ENCODE measurements at regions not wholly inside any gene's neighbourhood (a gene's known extent, or its start where the extent isn't known, plus 50 kb on each side); places are given as distances from the start of the nearest gene placed in this dataset.

DNA sequence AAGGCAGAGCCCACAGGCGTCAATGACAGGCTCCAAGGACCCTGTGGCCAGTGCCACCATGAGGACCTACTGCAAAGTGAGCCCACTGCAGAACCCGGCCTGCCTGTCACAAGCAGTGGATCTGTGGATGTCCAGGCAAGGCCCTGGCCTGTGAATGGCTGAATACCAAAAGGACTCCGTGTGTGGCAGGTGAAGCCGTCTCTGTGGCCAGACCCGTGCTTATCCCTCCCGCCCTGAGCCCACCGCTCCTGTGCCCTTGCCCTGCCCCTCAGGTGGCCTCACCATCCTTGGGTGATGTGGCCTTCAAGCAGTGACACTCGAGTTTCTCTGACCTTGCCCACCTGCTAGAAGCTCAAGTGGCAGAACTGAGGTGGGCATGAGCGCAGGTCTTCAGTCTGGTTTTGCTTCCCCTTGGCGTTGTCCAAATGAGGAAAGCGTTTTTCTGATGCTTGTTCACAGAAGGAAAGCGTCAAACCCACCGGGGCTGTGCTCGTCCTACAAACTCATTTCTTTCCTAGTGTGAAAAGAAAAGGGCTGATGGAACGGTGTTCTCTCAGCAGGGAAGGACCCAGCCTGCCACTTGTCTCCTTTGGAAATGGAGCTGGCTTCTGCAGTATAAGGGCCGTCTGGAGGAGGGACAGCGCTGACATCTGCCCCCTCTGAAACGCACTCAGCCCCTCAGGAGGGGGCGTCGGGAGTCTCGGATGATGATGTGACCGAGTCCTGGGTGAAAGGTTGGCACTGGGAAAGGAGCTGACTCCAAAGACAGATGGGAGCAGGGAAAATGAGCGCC is 377.7 kb upstream of the IRX4 start:
- no peak for DNase-seq (ENCODE audit: low read depth)

DNA sequence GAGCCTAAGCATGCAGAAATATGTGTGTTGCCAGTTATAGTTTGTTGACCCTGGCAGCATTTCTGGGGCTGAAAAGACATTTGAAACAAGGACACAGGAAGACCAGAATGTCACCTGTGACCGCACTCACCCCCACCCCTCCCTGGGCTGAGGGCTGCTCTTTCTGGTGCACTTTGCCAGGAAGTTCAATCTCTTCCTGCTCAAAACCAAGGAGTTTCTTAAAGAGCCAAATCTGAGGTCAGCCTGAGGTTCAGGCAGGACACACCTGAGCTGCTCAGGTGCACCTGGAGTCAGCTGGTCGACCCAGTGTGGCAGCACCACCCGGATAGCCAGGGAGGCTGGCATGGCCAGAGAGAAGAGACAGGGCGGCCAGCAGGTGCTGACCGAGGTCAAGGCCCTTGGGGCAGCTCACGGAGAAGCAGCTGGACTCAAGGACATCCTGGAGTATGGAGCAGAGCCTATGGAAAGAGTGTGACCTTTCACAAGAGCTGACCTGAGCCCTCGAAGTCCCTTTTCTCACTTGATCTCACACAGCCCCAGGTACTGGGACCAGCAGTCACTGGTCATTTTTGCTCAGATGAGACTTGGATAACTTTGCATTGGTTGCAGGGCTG is 376.9 kb upstream of the IRX4 start:
- DNase-seq (ENCODE audit: low read depth), result no peak

DNA sequence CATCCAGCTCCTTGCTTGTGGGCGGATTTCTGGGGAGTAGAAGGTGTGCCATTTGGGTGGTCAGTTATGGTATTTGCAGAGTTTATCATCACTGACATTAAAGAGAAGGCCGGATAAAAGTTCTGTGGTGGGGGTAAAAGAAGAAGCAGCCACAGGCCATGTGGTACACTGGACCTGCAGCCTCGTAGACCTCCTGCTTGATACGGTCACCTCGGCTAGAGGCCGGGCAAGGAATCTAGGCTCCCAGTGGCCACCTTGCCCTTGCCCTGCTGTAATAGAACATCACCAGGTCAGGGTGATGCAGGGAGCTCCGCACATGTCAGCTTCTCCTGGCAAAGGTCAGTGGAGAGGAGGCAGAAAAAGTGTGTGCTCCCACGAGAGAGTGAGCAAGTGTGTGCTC is 376.1 kb upstream of the IRX4 start:
- no peak for DNase-seq (ENCODE audit: low read depth)

DNA sequence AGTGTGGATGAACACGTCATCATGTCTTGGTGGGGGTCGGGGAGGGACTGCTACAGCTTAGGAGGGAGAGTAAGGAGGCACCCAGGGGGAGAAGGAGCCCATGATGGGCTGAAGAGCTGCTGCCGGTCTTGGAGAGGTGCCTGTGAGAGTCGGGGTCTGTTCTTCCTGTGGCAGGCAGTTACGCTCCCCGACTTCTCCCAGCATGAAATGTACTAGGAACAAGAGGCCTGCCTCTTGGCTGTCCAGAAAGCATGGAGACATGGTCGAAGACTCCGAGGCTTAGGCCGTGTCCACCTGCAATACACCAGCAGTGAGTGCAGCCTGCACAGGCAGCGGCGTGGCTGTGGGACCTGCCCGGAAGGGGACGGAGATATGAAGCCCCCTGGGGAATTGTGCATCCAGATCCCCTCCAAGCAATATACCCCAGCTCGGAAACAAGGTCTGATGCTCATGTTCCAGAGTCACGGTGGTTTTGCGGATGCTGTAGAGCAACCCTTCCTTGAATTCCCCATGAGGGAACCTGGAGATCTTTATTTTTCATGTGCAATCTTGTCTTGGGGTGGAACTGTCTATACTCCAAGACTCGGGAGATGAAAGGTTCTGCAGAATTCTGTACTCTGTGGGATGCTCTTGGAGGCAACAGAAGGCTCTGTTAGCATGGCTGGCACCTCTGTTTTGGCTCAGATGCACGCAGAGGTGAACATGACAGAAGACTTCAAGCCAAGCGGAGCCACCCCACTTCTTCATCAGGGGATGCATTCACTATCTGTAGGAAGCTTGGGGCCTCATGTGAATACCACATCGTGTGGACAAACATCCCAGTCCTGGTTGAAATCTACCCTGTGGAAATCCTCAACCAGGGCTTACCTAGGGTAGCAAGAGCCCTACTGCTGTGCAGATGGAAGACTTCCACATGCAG is 374.9 kb upstream of the IRX4 start:
- no peak for DNase-seq (ENCODE audit: low read depth)

DNA sequence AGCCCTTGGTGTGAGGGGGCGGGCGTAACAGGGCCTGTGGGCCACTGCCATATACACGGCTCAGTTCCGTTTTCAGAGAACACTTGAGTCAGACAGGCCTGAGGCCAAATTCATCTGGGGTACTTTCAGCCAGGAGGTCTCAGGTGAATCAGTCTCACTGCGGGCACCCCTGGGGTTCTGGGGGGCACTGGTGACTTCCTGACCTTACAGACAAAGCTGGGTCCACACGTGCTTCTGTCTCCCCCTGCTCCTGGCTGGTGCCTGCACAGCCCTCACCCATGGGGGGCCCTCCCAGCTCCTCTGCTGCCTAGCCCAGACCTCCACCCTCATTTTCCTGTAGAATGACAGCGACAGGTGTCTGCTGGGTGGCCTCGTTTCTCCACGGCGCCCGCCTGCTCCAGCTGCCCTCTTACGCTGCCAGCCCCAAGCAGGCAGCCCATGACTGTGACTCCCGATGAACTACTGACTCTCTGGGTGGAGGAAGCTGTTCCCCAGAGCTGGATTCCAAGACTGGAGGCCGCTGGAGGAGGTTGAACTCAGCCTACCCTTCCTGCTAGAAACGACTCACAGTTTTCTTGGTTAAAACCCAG is 374.1 kb upstream of the IRX4 start:
- no peak for DNase-seq (ENCODE audit: low read depth)

DNA sequence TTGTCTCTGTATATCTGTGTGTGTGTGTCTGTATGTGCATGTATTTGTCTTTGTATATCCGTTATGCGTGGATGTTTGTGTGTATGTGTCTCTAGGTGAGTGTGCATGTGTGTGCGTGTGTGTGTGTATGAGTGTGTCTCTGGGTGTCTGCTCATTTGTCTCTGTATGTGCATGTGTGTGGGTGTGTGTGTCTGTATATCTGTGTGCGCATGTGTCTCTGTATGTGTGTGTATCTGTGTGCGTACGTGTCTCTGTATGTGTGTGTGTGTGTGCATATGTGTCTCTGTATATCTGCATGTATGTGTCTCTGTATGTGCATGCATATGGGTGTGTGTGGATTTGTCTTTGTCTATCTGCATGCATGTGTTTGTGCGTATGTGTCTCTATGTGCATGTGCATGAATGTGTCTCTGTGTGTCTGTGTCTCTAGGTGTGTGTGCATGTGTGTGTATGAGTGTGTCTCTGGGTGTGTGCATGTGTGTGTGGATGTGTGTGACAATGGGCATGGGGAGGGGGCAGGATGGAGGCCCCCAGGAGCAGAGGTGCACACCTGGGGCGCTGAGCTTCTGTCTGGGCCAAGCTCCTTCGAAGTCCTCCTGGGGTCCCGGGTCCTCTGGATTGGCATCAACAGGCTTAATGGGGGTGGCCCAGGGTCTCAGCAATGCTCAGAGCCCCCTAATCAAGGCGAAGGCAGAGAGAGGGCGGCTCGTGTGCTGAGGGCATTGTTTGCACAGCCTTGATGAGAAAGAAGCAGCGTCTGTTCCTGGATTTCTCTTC is 373.4 kb upstream of the IRX4 start:
- DNase-seq (ENCODE audit: low read depth), result no peak

DNA sequence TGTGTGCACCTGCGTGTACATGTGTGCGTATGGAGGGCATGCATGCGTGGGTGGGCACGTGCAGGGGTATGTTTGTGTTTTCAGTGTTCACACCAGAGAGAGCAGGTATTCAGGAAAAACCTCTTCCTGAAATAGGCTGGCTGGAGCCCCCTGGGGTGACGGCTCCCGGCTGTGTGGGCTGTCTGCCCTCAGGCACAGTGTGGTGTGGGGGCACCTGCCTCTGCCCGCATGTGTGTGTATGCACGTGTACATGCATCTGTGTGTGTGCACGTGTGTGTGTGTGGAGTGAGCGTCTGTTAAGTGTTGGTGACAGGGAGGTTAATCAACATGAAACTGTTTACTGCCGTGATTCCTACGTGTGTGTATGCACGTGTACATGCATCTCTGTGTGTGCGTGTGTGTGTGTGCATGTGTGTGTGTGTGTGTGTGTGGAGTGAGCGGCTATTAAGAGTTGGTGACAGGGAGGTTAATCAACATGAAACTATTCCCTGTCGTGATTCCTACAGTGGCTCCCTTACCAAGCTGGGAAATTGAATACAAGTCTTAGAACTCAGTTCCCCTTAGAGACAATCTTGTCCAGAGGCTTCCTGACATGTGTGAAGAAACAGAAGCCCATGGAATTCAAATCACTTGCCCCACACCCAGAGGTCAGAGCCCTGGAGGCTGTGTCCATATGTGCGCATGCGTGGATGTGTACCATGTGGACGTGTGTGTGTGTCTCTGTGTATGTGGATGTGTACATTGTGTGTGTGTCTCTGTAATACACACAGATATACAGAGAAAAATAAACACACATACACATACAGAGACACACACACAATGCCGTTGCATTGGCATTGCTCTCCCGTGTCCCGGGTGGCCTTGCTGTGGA is 372.4 kb upstream of the IRX4 start:
- DNase-seq (ENCODE audit: low read depth), result no peak

DNA sequence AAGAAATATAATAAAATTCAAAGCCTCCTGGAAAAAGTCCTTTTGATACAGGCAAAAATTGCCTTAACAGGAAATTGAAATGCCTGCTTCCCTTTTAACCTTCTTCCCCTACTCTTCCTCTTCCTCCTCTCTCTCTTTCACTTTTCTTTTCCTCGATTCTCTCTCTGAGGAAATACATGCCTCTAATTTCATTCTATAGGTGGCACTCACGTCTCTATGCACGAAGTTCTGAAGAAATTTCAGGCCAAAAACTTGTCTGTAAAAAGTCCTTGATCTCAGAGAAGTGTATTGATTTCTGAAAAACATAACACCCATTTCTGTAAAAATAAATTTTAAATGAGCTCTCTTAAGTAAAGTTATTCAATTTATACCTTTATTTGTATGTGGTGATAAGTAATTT is 371.7 kb upstream of the IRX4 start:
- DNase-seq (ENCODE audit: low read depth), result no peak

DNA sequence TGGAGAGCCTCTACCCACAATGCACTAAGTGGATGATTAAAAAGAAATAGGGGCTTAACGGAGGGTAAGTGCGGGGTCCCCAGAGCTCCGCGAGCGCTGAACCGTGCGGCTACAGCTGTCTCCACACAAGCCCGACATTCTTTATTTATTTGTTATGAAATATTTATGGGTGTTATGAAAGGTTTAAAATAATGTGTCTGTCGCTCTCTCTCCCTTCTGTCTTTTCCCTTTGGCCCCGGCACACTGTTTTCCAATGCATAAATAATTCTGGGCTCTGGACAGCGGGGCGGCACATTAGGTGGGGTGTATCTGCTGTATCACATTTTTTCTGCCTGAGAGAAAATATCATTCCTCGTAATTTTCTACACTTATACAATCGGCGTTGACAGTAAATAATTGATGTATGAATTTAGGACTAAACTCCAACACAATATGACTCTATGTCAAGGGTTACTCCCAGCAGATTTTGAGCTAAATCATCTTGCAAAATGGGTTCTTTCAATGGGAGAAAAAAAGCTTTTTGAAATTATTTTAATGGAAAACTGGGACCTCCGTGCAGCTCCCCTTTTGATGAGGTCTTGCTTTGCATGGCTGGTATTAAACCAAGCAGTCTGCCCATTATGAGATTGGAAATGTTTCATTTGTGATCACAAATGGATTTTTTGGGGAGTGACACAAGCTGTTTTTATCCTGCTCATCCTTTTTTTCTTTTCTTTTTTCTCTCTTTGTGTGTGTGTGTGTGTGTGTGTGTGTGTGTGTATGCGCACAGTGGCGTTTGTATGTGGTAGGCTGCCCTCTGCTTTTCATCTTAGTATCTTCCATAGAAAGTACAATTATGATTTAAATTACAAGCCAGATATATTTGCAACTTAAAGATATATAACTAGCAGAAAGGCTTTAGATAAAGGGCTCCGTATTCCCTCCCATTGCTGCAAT is 370.6 kb upstream of the IRX4 start:
- DNase-seq (ENCODE audit: low read depth), result no peak

DNA sequence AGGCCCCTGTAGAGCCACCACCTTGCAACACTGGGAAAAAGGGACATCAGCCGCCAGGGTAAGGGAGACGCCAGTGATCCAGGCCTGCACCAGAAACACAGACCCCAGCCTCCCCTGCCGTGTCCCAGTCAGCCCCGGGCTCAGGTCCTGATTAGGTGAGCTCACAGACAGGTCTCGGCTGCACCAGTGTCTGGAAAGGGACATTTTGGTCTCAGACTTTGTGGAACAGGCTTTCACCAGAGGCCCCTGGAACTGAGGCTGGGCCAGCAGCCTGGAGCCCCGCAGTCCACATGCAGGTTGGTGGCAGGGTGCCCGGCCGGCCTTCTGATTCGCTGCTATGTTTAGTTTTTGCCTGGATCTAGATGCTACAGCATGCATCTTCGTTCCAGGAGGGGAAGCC is 369.0 kb upstream of the IRX4 start:
- no peak for DNase-seq (ENCODE audit: low read depth)

DNA sequence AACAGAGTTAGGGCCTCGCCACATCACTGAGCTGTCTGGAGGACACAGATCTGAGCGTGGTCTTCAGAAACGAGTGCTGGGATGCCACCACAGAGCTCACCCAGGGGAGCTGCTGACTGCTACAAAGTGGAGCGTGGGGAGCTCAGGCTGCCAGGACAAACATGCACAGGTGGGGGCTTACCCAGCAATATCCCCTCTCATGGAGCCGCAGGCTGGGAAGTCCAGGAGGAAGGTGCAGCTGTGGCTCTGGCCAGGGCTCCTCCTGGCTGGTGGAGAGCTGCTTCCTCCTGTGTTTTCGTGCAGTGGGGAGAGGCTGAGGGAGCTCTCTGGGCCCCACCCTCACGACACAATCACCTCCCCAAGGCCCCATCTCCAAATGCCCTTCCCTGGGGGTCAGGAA is 368.6 kb upstream of the IRX4 start:
- no peak for DNase-seq (ENCODE audit: low read depth)

DNA sequence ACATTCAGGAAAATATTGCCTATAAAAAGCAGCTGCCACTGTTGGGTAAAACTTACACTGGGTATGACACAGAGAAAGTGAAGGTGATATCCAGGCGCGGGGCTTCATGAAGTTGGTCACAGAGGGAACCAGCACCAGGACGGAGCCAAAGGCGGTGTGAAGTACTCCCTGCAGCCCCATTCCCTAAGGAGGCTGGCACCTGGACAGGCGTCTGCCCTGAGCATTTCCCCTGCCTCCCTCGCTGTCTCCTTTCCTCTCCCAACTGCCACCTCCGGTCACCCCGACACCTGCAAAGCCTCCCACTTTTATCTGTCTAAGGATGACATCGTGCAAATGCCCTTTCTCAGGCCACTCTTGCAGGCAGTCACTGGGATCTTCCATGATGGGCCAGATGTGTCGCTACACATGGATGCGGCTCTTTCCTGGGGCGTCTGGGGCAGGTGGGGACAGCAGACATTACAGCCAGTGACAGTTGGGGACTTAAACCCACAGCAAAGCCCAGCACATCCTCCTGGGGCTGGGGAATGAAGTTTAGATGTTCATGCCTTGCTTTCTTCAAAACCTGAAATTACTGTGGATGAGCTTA is 367.7 kb upstream of the IRX4 start:
- no peak for DNase-seq (ENCODE audit: low read depth)

DNA sequence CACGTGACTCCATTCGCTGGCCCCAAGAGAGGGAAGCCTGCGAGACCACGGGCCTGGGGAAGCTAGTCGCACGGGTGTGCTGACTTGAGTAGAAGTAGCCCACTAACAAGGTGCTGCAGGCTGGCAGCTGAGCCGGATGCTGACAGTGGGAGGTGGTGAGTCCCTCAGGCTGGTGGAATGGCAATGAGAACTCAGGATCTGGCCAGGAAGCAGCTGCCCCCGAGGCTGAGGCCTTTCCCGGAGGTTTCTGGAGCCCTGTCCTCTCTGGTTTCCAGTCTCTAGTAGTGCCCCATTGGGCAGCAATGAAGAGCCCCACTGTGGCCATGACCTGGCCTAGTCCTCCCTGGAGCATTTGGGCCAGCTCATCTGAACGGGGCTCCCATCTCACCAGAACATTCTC is 366.7 kb upstream of the IRX4 start:
- no peak for DNase-seq (ENCODE audit: low read depth)

DNA sequence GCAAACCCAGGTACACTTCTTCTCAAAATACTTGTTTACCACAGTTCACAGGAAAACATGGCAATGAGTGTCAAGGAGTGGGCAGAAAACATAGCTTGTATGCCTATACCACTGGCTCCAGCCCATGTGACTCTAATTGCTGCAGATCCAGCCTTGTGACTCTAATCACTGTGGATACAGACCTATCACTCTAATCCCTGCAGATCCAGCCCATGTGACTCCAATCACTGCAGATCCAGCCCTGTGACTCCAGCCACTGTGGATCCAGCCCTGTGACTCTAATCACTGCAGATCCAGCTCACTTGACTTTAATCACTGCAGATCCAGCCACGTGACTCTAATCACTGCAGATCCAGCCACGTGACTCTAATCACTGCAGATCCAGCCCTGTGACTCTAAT is 366.3 kb upstream of the IRX4 start:
- DNase-seq (ENCODE audit: low read depth), result no peak

DNA sequence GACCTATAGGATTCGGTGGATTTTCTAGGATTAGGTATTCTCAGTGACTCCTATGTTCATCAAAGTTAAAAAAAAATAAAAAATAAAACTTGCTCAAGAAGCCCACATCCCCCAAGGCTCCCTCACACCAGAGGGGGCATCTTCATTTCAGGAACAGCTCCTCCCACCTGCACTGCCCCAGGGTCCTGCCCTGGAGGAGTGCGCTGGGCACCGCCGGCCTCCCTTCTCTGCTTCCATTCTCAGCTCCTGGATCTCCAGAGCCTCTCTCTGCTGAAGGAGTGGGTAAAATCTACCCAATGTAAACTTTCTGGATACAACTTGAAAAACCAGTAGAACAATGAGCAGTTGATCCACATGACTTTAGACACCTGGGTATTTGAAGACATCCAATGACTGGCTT is 359.8 kb upstream of the IRX4 start:
- DNase-seq (ENCODE audit: low read depth), result no peak

DNA sequence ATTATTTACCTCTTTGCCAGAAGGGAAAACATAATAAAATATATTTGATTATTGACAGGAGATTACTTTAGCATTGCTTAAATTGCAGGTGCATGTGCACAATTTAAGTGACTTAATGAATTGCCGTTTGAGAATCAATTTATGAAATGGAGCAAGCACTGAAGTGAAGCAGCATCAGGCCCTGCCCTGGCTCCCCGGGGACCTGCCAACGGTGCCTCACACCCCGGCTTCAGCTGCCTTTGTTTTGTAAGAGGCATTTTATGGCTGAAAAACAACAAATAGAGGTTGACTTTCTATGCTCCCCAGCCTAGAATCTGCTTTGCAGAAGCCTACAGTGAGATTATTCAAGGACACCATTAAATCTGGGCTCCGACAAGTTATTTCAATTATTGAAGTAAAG is 359.1 kb upstream of the IRX4 start:
- DNase-seq (ENCODE audit: low read depth), result no peak

DNA sequence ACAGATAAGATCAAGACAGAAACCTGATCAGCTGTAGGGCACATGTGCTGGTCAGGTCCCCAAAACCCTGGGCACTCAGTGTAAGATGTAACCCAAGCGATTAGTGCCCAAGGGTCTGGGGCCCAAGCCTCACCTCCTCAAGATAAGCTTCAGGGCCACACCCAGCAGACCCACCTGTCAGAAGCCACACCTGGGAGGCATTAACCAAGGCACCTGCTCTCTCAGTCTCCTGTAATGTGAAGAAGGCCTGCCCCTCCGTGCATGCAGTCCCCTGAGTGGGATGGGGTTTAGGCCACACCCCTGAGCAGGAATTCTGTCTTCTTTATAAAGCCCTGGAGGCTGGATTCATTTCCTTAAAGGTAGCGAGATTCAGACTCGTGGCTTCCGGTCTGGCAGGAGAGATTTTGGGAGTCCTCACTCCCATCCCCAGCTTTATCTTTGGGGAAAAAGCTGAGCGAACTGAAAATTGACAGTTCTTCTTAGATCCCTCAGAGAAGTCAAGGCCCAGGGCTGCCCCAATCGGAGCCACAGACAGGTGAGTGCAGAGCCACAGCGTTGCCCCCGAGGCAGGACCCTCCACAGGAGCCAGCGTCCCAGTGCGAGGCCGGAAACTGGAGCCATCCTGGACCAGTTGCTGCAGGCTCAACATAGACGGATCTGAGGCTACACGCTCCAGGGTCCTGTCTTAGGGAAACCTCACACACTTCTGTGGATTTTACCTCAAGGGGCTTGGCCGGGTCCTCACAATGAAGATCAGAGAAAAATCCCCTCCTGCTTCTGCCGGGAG is 357.6 kb upstream of the IRX4 start:
- DNase-seq (ENCODE audit: low read depth), result no peak

DNA sequence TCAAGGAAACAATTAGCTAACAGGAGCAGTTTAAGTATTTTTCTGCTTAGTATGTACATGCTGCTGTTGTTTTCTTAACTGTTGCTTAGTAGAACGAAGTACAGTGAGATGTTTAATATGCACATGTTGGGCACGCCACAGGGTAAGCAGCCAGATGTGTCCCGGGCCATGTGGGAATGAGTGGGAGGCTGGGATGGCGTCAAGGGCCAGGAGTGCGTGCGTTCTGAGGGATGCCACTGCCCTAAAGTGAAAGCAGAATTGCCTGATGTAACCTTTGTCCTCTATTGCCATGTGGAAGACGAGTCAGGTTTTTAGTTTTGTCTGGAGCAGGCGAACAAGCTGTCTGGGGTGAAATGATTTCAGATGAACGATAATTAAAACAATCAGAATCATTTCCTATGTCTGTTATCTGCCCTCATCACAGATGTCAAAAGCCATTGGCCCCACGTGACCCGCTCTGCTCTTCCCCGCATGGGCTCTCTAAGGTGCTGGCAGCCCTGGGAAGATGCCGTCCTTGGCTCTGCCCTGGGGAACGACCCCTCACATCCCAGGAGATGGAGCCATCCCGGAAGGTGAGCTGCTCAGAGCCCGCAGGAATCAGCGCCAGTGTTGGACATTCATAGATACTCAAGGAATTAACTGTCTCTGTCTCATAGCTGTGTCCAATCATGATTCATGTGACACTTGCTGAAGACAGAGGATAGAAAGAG is 356.6 kb upstream of the IRX4 start:
- no peak for DNase-seq (ENCODE audit: low read depth)
